HepG2 (cell line): ENCODE measurements at regions not wholly inside any gene's neighbourhood (a gene's known extent, or its start where the extent isn't known, plus 50 kb on each side); places are given as distances from the start of the nearest gene placed in this dataset.

Experiments used
- ATAC-seq: fragments of 200-7000 bp; cut with Tn5 transposase; 3 replicates; pipeline ENCODE4 v1.9.1; 2020; ENCODE audit warnings: mild to moderate bottlenecking, moderate library complexity
- BruUV-seq: library from RNA; stranded (reverse); fragments of 400-500 nt; replicated peaks from 2 replicates; lab custom pipeline; 2021; lab: Mats Ljungman, UMichigan
- CTCF ChIA-PET: fragments of 300-600 bp; formaldehyde crosslinking; extraction: SDS; loops from one replicate; lab custom pipeline; 2021; ENCODE audit warnings: low total read pairs, inconsistent platforms, low intra/inter-chr PET ratio; lab: Yijun Ruan, JAX
- POLR2A ChIA-PET: fragments of 350-600 bp; sonication (Branson Sonifier 250); formaldehyde crosslinking; loops from one replicate; lab custom pipeline; 2020; ENCODE audit warnings: antibody characterized with exemption, inconsistent platforms; lab: Yijun Ruan, JAX
- DNase-seq: peaks from one replicate; pipeline ENCODE4 v3.0.0-alpha.2; 2015; ENCODE audit warnings: low spot score
- FAIRE-seq: peaks from 3 replicates; lab custom pipeline; 2011; peaks lifted over from hg19 to GRCh38; lab: Jason Lieb, UNC
- H2AFZ ChIP-seq: one replicate; pipeline ENCODE4 v1.6.1; 2011; ENCODE audit warnings: low read length, inconsistent platforms
- H3K27ac ChIP-seq: fragments of 300-600 bp; 3 replicates; pipeline ENCODE4 v1.8.0; 2011; ENCODE audit warnings: mixed run types, mild to moderate bottlenecking, mixed read lengths, low read length, inconsistent platforms; ENCODE audit not compliant: insufficient read depth; ENCODE audit errors: extremely low read length
- H3K27me3 ChIP-seq, 2 experiments: fragments of 200-600 bp in 1 of 2; 2 replicates in 1 of 2; 3 replicates in 1 of 2; pipeline versions ENCODE4 v1.6.0 to v1.8.0; 2011; ENCODE audit warnings: low read length in 2 of 2, mild to moderate bottlenecking in 2 of 2, moderate library complexity in 2 of 2, inconsistent platforms in 1 of 2; ENCODE audit not compliant: insufficient read depth in 2 of 2, control insufficient read depth in 1 of 2
- H3K36me3 ChIP-seq, 2 experiments: fragments of 200-600 bp in 1 of 2; replicated peaks in 1 of 2; 2 replicates in 1 of 2; 3 replicates in 1 of 2; pipeline versions ENCODE4 v1.5.1 to v1.8.0; 2011; ENCODE audit warnings: low read length in 2 of 2, inconsistent platforms in 1 of 2; ENCODE audit not compliant: insufficient read depth in 2 of 2, control insufficient read depth in 1 of 2
- H3K4me1 ChIP-seq: 2 replicates; pipeline ENCODE4 v1.5.1; 2012; ENCODE audit warnings: low read length, inconsistent platforms; ENCODE audit not compliant: insufficient read depth
- H3K4me2 ChIP-seq: 2 replicates; pipeline ENCODE4 v1.6.0; 2011; ENCODE audit warnings: low read depth, low read length, inconsistent platforms
- H3K4me3 ChIP-seq, 3 experiments: fragments of 200-600 bp in 1 of 3; sonication (generic), shearing (Covaris generic) in 1 of 3; replicated peaks in 1 of 3; 2 replicates each; pipeline ENCODE4 v1.5.1; 2011 to 2016; ENCODE audit warnings: low read length in 3 of 3, inconsistent platforms in 2 of 3, low read depth in 2 of 3, mild to moderate bottlenecking in 2 of 3, control low read depth in 1 of 3, mixed read lengths in 1 of 3; ENCODE audit not compliant: insufficient read depth in 1 of 3
- H3K79me2 ChIP-seq: one replicate; pipeline ENCODE4 v1.6.1; 2011; ENCODE audit warnings: low read length, inconsistent platforms; ENCODE audit not compliant: insufficient read depth
- H3K9ac ChIP-seq: 2 replicates; pipeline ENCODE4 v1.6.0; 2011; ENCODE audit warnings: mild to moderate bottlenecking, low read depth, low read length, inconsistent platforms; ENCODE audit not compliant: insufficient read depth
- H3K9me3 ChIP-seq: 2 replicates; pipeline ENCODE4 v1.5.1; 2012; ENCODE audit warnings: mild to moderate bottlenecking, low read length
- H4K20me1 ChIP-seq: 2 replicates; pipeline ENCODE4 v1.6.0; 2011; ENCODE audit warnings: inconsistent platforms, mild to moderate bottlenecking, low read length, moderate library complexity; ENCODE audit not compliant: insufficient read depth
- AHR ChIP-seq: IDR thresholded peaks from 2 replicates; pipeline ENCODE4 v1.6.1; 2018; ENCODE audit warnings: missing genetic modification reagents, missing compliant biosample characterization
- HOXA3 ChIP-seq: sonication (generic); formaldehyde crosslinking; IDR thresholded peaks from 2 replicates; pipeline ENCODE4 v1.5.0; 2020; ENCODE audit warnings: missing genetic modification reagents
- LBX2 ChIP-seq: sonication (generic); formaldehyde crosslinking; IDR thresholded peaks from 2 replicates; pipeline ENCODE4 v1.5.0; 2020; ENCODE audit warnings: missing genetic modification reagents, mild to moderate bottlenecking, borderline replicate concordance
- NFE2 ChIP-seq: sonication (generic); formaldehyde crosslinking; IDR thresholded peaks from 2 replicates; pipeline ENCODE4 v1.4.0; 2020; ENCODE audit warnings: missing genetic modification reagents
- SOX5 ChIP-seq: IDR thresholded peaks from 2 replicates; pipeline ENCODE4 v1.6.1; 2016; ENCODE audit warnings: borderline replicate concordance
- TBX2 ChIP-seq: sonication (generic); formaldehyde crosslinking; IDR thresholded peaks from 2 replicates; pipeline ENCODE4 v1.5.0; 2020; ENCODE audit warnings: missing genetic modification reagents, mild to moderate bottlenecking, borderline replicate concordance
- ZFP1 ChIP-seq: IDR thresholded peaks from 2 replicates; pipeline ENCODE4 v1.6.1; 2016
- ZHX1 ChIP-seq: sonication (generic); formaldehyde crosslinking; IDR thresholded peaks from 2 replicates; pipeline ENCODE4 v1.8.1; 2022; ENCODE audit warnings: low read depth, mild to moderate bottlenecking, missing genetic modification reagents
- ZNF292 ChIP-seq: sonication (generic); formaldehyde crosslinking; IDR thresholded peaks from 2 replicates; pipeline ENCODE4 v1.8.1; 2022; ENCODE audit warnings: mild to moderate bottlenecking, low read depth, missing genetic modification reagents, borderline replicate concordance
- ZNF574 ChIP-seq: sonication (generic); formaldehyde crosslinking; IDR thresholded peaks from 2 replicates; pipeline ENCODE4 v1.4.0; 2020; ENCODE audit warnings: missing genetic modification reagents
- ZNF768 ChIP-seq: sonication (generic); formaldehyde crosslinking; IDR thresholded peaks from 2 replicates; pipeline ENCODE4 v1.4.0; 2020; ENCODE audit warnings: missing genetic modification reagents
- WGBS: methylation state at CpG from one replicate; pipeline ENCODE4 v1.1.6; 2017; ENCODE audit warnings: low lambda C conversion rate; 5-methylcytosine and 5-hydroxymethylcytosine counted together
- in situ Hi-C: cut with HindIII; loops from 2 replicates; pipeline ENCODE4 v1.10.0; 2017; ENCODE audit warnings: low pct_unique_long_range_greater_than_20kb; ENCODE audit not compliant: extremely low pct_ligation_motif_present
- intact Hi-C: fragments of 100-400 bp; cut with micrococcal nuclease; formaldehyde crosslinking; loops from one replicate; pipeline ENCODE4 v1.10.0; 2022; ENCODE audit not compliant: unreplicated experiment
- TF ChIP-seq, protein P1 (sequence below): sonication (generic); formaldehyde crosslinking; IDR thresholded peaks from 2 replicates; pipeline ENCODE4 v1.4.0; 2020; ENCODE audit warnings: missing genetic modification reagents
- TF ChIP-seq, protein P2 (sequence below): sonication (generic); formaldehyde crosslinking; IDR thresholded peaks from 2 replicates; pipeline ENCODE4; 2020; ENCODE audit warnings: missing genetic modification reagents, mild to moderate bottlenecking, borderline replicate concordance

- BruUV-seq = no TSS peak
- Histone ChIP-seq H3K9me3 (no peaks in the 10 kb centered on the region), H3K79me2 (no peaks in the 10 kb centered on the region), H3K27ac (no peak overlapping the region), H3K4me3 (no peak overlapping the region), H2AFZ (no peak overlapping the region), H3K4me2 (no peak overlapping the region), H4K20me1 (no peaks in the 10 kb centered on the region), H3K4me1 (peaks cover 29% of the 10 kb centered on the region), H3K36me3 (no peaks in the 10 kb centered on the region), H3K9ac (no peak overlapping the region), H3K27me3 (no peaks in the 10 kb centered on the region)
- no peak for DNase-seq
- in situ Hi-C loops (no loop called here), intact Hi-C loops (no loop called here)
- no peak for FAIRE-seq
- no peak for ATAC-seq
- CTCF ChIA-PET = no interaction called here
- 50% methylated on average over 6 of the region's 6 CpGs for WGBS
- POLR2A ChIA-PET = no interaction called here
- TF ChIP-seq ZNF292 (CRISPR knock-in tag) (no peak), ZNF574 (CRISPR knock-in tag) (no peak), LBX2 (CRISPR knock-in tag) (no peak), NFE2 (CRISPR knock-in tag) (no peak), TBX2 (CRISPR knock-in tag) (no peak), SOX5 (no peak), AHR (CRISPR knock-in tag) (no peak), HOXA3 (CRISPR knock-in tag) (no peak), ZNF768 (no peak), ZHX1 (no peak), ZFP1 (CRISPR knock-in tag) (no peak)
- TF ChIP-seq, protein P1, sequence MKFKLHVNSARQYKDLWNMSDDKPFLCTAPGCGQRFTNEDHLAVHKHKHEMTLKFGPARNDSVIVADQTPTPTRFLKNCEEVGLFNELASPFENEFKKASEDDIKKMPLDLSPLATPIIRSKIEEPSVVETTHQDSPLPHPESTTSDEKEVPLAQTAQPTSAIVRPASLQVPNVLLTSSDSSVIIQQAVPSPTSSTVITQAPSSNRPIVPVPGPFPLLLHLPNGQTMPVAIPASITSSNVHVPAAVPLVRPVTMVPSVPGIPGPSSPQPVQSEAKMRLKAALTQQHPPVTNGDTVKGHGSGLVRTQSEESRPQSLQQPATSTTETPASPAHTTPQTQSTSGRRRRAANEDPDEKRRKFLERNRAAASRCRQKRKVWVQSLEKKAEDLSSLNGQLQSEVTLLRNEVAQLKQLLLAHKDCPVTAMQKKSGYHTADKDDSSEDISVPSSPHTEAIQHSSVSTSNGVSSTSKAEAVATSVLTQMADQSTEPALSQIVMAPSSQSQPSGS (CRISPR knock-in tag) = no peak
- TF ChIP-seq, protein P2, sequence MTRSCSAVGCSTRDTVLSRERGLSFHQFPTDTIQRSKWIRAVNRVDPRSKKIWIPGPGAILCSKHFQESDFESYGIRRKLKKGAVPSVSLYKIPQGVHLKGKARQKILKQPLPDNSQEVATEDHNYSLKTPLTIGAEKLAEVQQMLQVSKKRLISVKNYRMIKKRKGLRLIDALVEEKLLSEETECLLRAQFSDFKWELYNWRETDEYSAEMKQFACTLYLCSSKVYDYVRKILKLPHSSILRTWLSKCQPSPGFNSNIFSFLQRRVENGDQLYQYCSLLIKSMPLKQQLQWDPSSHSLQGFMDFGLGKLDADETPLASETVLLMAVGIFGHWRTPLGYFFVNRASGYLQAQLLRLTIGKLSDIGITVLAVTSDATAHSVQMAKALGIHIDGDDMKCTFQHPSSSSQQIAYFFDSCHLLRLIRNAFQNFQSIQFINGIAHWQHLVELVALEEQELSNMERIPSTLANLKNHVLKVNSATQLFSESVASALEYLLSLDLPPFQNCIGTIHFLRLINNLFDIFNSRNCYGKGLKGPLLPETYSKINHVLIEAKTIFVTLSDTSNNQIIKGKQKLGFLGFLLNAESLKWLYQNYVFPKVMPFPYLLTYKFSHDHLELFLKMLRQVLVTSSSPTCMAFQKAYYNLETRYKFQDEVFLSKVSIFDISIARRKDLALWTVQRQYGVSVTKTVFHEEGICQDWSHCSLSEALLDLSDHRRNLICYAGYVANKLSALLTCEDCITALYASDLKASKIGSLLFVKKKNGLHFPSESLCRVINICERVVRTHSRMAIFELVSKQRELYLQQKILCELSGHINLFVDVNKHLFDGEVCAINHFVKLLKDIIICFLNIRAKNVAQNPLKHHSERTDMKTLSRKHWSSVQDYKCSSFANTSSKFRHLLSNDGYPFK (CRISPR knock-in tag) = no peak
Observed at GRCh38 chr2:41726364-41726763, 321.5 kb upstream of the PKDCC start.
